AG20443 (cell line): ENCODE measurements at regions not wholly inside any gene's neighbourhood (a gene's known extent, or its start where the extent isn't known, plus 50 kb on each side); places are given as distances from the start of the nearest gene placed in this dataset.
"Not testable (repeated sequence)": the region's sequence is repeated elsewhere in the genome, so short reads cannot be mapped to it uniquely, and the experiment has no call there.

Experiments used
- DNase-seq: peaks from one replicate; pipeline ENCODE4 v3.0.0; 2012; ENCODE audit warnings: low spot score, mixed read lengths

- not testable (repeated sequence) for DNase-seq
Observed at GRCh38 chr11:67940440-67940839, 63.5 kb downstream of the UNC93B1 start.

- DNase-seq, result not testable (repeated sequence)
Observed at GRCh38 chr11:67938964-67939363, 64.9 kb downstream of the UNC93B1 start.

- DNase-seq, result not testable (repeated sequence)
Observed at GRCh38 chr11:67938371-67938770, 65.5 kb downstream of the UNC93B1 start.

GRCh38 chr11:67923565-67923964 lies 80.3 kb downstream of the UNC93B1 start:
- not testable (repeated sequence) for DNase-seq

GRCh38 chr11:67920546-67920945 lies 83.4 kb downstream of the UNC93B1 start:
- DNase-seq, result not testable (repeated sequence)

- DNase-seq, result not testable (repeated sequence)
Observed at GRCh38 chr11:67912184-67912583, 91.7 kb downstream of the UNC93B1 start.

GRCh38 chr11:67911211-67911610 lies 92.7 kb downstream of the UNC93B1 start:
- DNase-seq, result not testable (repeated sequence)

- DNase-seq, result not testable (repeated sequence)
Observed at GRCh38 chr11:67910803-67911202, 93.1 kb downstream of the UNC93B1 start.

- DNase-seq, result not testable (repeated sequence)
Observed at GRCh38 chr11:67906969-67907368, 96.9 kb downstream of the UNC93B1 start.

GRCh38 chr11:67899462-67899861 lies 104.4 kb downstream of the UNC93B1 start:
- peak; percentile 30 for DNase-seq

GRCh38 chr11:67893487-67893886 lies 110.4 kb downstream of the UNC93B1 start:
- not testable (repeated sequence) for DNase-seq

GRCh38 chr11:67889646-67890045 lies 114.3 kb downstream of the UNC93B1 start:
- DNase-seq, result not testable (repeated sequence)

- not testable (repeated sequence) for DNase-seq
Observed at GRCh38 chr11:67888056-67888455, 115.8 kb downstream of the UNC93B1 start.

GRCh38 chr11:67886672-67887071 lies 117.2 kb downstream of the UNC93B1 start:
- not testable (repeated sequence) for DNase-seq

- not testable (repeated sequence) for DNase-seq
Observed at GRCh38 chr11:67886207-67886606, 117.7 kb downstream of the UNC93B1 start.

- DNase-seq, result not testable (repeated sequence)
Observed at GRCh38 chr11:67885574-67885973, 118.3 kb downstream of the UNC93B1 start.

- not testable (repeated sequence) for DNase-seq
Observed at GRCh38 chr11:67884761-67885558, 118.9 kb downstream of the UNC93B1 start.

GRCh38 chr11:67884073-67884757 lies 119.7 kb downstream of the UNC93B1 start:
- DNase-seq, result not testable (repeated sequence)

- DNase-seq, result not testable (repeated sequence)
Observed at GRCh38 chr11:67882304-67882703, 121.6 kb downstream of the UNC93B1 start.

GRCh38 chr11:67881836-67882235 lies 122.1 kb downstream of the UNC93B1 start:
- DNase-seq, result not testable (repeated sequence)

GRCh38 chr11:67880594-67881196 lies 123.2 kb downstream of the UNC93B1 start:
- not testable (repeated sequence) for DNase-seq

- DNase-seq, result not testable (repeated sequence)
Observed at GRCh38 chr11:67878666-67879065, 125.2 kb downstream of the UNC93B1 start.

- DNase-seq, result not testable (repeated sequence)
Observed at GRCh38 chr11:67877316-67877715, 126.6 kb downstream of the UNC93B1 start.
